H9 (cell line): ENCODE measurements at regions not wholly inside any gene's neighbourhood (a gene's known extent, or its start where the extent isn't known, plus 50 kb on each side); places are given as distances from the start of the nearest gene placed in this dataset.

Experiments used
- DNase-seq: peaks from one replicate; pipeline ENCODE4 v3.0.0-alpha.2; 2017
- H2AFZ ChIP-seq: one replicate; pipeline ENCODE4 v1.6.1; 2013; ENCODE audit warnings: mild to moderate bottlenecking, low read length, control low read depth, moderate library complexity
- H2AK5ac ChIP-seq: 2 replicates; pipeline ENCODE4 v1.6.1; 2013; ENCODE audit warnings: low read length, control low read depth, mixed read lengths; ENCODE audit not compliant: insufficient read length
- H2BK120ac ChIP-seq: one replicate; pipeline ENCODE4 v1.6.1; 2013; ENCODE audit warnings: low read depth, mild to moderate bottlenecking, low read length, control low read depth, inconsistent platforms; ENCODE audit not compliant: poor library complexity, severe bottlenecking
- H2BK12ac ChIP-seq: 2 replicates; pipeline ENCODE4 v1.6.1; 2013; ENCODE audit warnings: low read length, control low read depth, mixed read lengths, low read depth; ENCODE audit not compliant: insufficient read length
- H2BK15ac ChIP-seq: 2 replicates; pipeline ENCODE4 v1.6.1; 2013; ENCODE audit warnings: low read depth, low read length, control low read depth
- H2BK20ac ChIP-seq: one replicate; pipeline ENCODE4 v1.6.1; 2013; ENCODE audit warnings: low read depth, mild to moderate bottlenecking, low read length, control low read depth, inconsistent platforms; ENCODE audit not compliant: poor library complexity, severe bottlenecking
- H2BK5ac ChIP-seq: 2 replicates; pipeline ENCODE4 v1.6.1; 2013; ENCODE audit warnings: low read length, control low read depth, mixed read lengths; ENCODE audit not compliant: insufficient read length
- H3K14ac ChIP-seq: 2 replicates; pipeline ENCODE4 v1.6.1; 2013; ENCODE audit warnings: low read length, control low read depth; ENCODE audit not compliant: insufficient read depth
- H3K18ac ChIP-seq: 2 replicates; pipeline ENCODE4 v1.6.1; 2013; ENCODE audit warnings: low read depth, mild to moderate bottlenecking, mixed read lengths, low read length, control low read depth; ENCODE audit not compliant: insufficient read length
- H3K23ac ChIP-seq: 2 replicates; pipeline ENCODE4 v1.6.1; 2013; ENCODE audit warnings: low read length, control low read depth, mixed read lengths, low read depth; ENCODE audit not compliant: insufficient read length
- H3K23me2 ChIP-seq: 2 replicates; pipeline ENCODE4 v1.6.1; 2013; ENCODE audit warnings: low read depth, mild to moderate bottlenecking, mixed read lengths, low read length, control low read depth; ENCODE audit not compliant: insufficient read length, poor library complexity, severe bottlenecking
- H3K27ac ChIP-seq: 2 replicates; pipeline ENCODE4 v1.5.1; 2013; ENCODE audit warnings: low read length, control low read depth, mixed read lengths, low read depth; ENCODE audit not compliant: insufficient read length
- H3K27me3 ChIP-seq: 2 replicates; pipeline ENCODE4 v1.6.1; 2013; ENCODE audit warnings: low read length, control low read depth, inconsistent platforms; ENCODE audit not compliant: insufficient read depth
- H3K4ac ChIP-seq: 2 replicates; pipeline ENCODE4 v1.6.1; 2013; ENCODE audit warnings: low read depth, mild to moderate bottlenecking, control low read depth, inconsistent platforms, low read length, moderate library complexity
- H3K4me1 ChIP-seq: 2 replicates; pipeline ENCODE4 v1.6.1; 2013; ENCODE audit warnings: low read length, control low read depth, inconsistent platforms; ENCODE audit not compliant: insufficient read depth
- H3K4me2 ChIP-seq: 2 replicates; pipeline ENCODE4 v1.6.1; 2013; ENCODE audit warnings: low read length, control low read depth, mixed read lengths; ENCODE audit not compliant: insufficient read length, insufficient read depth
- H3K56ac ChIP-seq: 2 replicates; pipeline ENCODE4 v1.6.1; 2013; ENCODE audit warnings: low read depth, mild to moderate bottlenecking, mixed read lengths, low read length, control low read depth; ENCODE audit not compliant: insufficient read length
- H3K79me1 ChIP-seq: 2 replicates; pipeline ENCODE4 v1.6.1; 2013; ENCODE audit warnings: low read depth, mild to moderate bottlenecking, moderate library complexity, low read length, control low read depth, inconsistent platforms; ENCODE audit not compliant: insufficient read depth, poor library complexity, severe bottlenecking
- H3K79me2 ChIP-seq: 2 replicates; pipeline ENCODE4 v1.6.1; 2013; ENCODE audit warnings: low read length, control low read depth, inconsistent platforms; ENCODE audit not compliant: insufficient read depth
- H3K9ac ChIP-seq: 2 replicates; pipeline ENCODE4 v1.6.1; 2013; ENCODE audit warnings: low read length, control low read depth, mixed read lengths; ENCODE audit not compliant: insufficient read length; ENCODE audit errors: extremely low read depth
- H3K9me3 ChIP-seq: one replicate; pipeline ENCODE4 v1.6.1; 2013; ENCODE audit warnings: low read depth, low read length, inconsistent platforms; ENCODE audit not compliant: control insufficient read depth
- H3T11ph ChIP-seq: one replicate; pipeline ENCODE4 v1.6.1; 2013; ENCODE audit warnings: mild to moderate bottlenecking, low read length, control low read depth, inconsistent platforms
- H4K20me1 ChIP-seq: one replicate; pipeline ENCODE4 v1.6.1; 2013; ENCODE audit not compliant: control insufficient read depth, insufficient read length, insufficient read depth
- H4K5ac ChIP-seq: 2 replicates; pipeline ENCODE4 v1.6.1; 2013; ENCODE audit warnings: low read depth, mild to moderate bottlenecking, mixed read lengths, low read length, control low read depth; ENCODE audit not compliant: insufficient read length
- H4K8ac ChIP-seq: replicated peaks from 2 replicates; pipeline ENCODE4 v1.6.1; 2013; ENCODE audit warnings: low read length, control low read depth, mixed read lengths, low read depth; ENCODE audit not compliant: insufficient read length
- H4K91ac ChIP-seq: 2 replicates; pipeline ENCODE4 v1.6.1; 2013; ENCODE audit warnings: low read depth, mild to moderate bottlenecking, moderate library complexity, mixed read lengths, low read length, control low read depth; ENCODE audit not compliant: insufficient read length
- H3K27ac Mint-ChIP-seq, 3 experiments: 2 replicates in 2 of 3; 3 replicates in 1 of 3; pipeline ENCODE4 v1.8.0; 2020 to 2021; ENCODE audit warnings: mixed read lengths in 3 of 3, mild to moderate bottlenecking in 1 of 3, moderate library complexity in 1 of 3
- H3K27me3 Mint-ChIP-seq: 2 replicates; pipeline ENCODE4 v1.8.0; 2021; ENCODE audit warnings: low read depth, mild to moderate bottlenecking, moderate library complexity, mixed read lengths
- H3K36me3 Mint-ChIP-seq, 3 experiments: 2 replicates in 2 of 3; 3 replicates in 1 of 3; pipeline ENCODE4 v1.8.0; 2020 to 2021; ENCODE audit warnings: low read depth in 3 of 3, mixed read lengths in 3 of 3; ENCODE audit not compliant: insufficient read depth in 1 of 3
- H3K4me1 Mint-ChIP-seq, 2 experiments: 2 replicates each; pipeline ENCODE4 v1.8.0; 2020; ENCODE audit warnings: mixed read lengths in 2 of 2
- H3K4me3 Mint-ChIP-seq, 2 experiments: 2 replicates in 1 of 2; 3 replicates in 1 of 2; pipeline ENCODE4 v1.8.0; 2020 to 2021; ENCODE audit warnings: mild to moderate bottlenecking in 2 of 2, mixed read lengths in 2 of 2, moderate library complexity in 1 of 2
- H3K9me3 Mint-ChIP-seq, 2 experiments: 2 replicates in 1 of 2; 3 replicates in 1 of 2; pipeline ENCODE4 v1.8.0; 2020; ENCODE audit warnings: mild to moderate bottlenecking in 2 of 2, mixed read lengths in 2 of 2, moderate library complexity in 1 of 2
- CTCF ChIP-seq: fragments of 200-600 bp; sonication (generic); conservative IDR thresholded peaks from 3 replicates; pipeline ENCODE4 v1.8.0; 2021; ENCODE audit warnings: antibody characterized with exemption, mild to moderate bottlenecking
- WGBS: extraction: QIAGEN DNeasy Blood & Tissue Kit; methylation state at CpG from one replicate; pipeline ENCODE4 v1.1.7; 2013; ENCODE audit warnings: missing lambda C conversion rate, low lambda C conversion rate, mixed read lengths; ENCODE audit not compliant: insufficient read length; ENCODE audit errors: extremely low coverage; 5-methylcytosine and 5-hydroxymethylcytosine counted together

DNA sequence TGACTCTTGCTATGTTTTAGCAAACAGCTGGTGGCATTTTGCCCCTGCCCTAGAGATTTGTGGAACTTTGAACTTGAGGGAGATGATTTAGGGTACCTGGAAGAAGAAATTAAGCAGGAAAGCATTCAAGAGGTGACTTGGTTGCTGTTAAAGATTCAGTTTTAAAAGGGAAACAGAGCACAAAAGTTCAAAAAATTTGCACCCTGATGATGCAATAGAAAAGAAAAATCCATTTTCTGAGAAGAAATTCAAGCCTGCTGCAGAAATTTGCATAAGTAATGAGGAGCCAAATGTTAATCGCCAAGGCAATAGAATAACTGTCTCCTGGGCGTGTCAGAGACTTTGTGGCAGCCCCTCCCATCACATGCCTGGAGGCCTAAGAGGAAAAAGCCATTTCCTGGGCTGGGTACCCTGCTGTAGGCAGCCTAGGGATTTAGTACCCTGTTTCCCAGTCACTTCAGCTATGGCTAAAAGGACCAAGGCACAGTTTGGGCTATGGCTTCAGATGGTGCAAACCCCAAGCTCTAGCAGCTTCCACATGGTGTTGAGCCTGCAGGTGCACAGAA, 958.5 kb upstream of the MIR17HG start:
- no peak for DNase-seq
- Histone ChIP-seq H3K14ac (no peak overlapping the region), H4K91ac (no peak overlapping the region), H3T11ph (no peak overlapping the region), H3K27ac (no peak overlapping the region), H3K9ac (no peak overlapping the region), H3K56ac (no peak overlapping the region), H3K23me2 (no peaks in the 10 kb centered on the region), H3K4ac (no peak overlapping the region), H3K79me2 (no peaks in the 10 kb centered on the region), H4K5ac (no peak overlapping the region), H3K79me1 (no peaks in the 10 kb centered on the region), H2AFZ (no peak overlapping the region), H3K23ac (no peak overlapping the region), H3K18ac (no peak overlapping the region), H2BK20ac (no peak overlapping the region), H2BK5ac (no peak overlapping the region), H2AK5ac (no peak overlapping the region), H4K20me1 (no peaks in the 10 kb centered on the region), H2BK120ac (no peak overlapping the region), H2BK15ac (no peak overlapping the region), H3K4me2 (no peak overlapping the region), H3K27me3 (no peaks in the 10 kb centered on the region), H3K4me1 (no peaks in the 10 kb centered on the region), H2BK12ac (no peak overlapping the region), H4K8ac (no peak overlapping the region), H3K9me3 (no peaks in the 10 kb centered on the region)
- Mint-ChIP-seq H3K27ac (no peak overlapping the region), H3K4me3 (no peak overlapping the region), H3K9me3 (peaks cover 13 to 27% of the 10 kb centered on the region in 2 experiments), H3K36me3 (peaks cover 3 to 23% (median 19%) of the 10 kb centered on the region in 3 experiments; a peak in 6 of 7 replicates), H3K4me1 (no peaks in the 10 kb centered on the region), H3K27me3 (no peaks in the 10 kb centered on the region)
- TF ChIP-seq CTCF: no peak
- WGBS: no CpG with 5 or more reads among the region's 2 CpGs
